Cardiac muscle cell (in vitro differentiated cells and primary cell): ENCODE measurements at regions not wholly inside any gene's neighbourhood (a gene's known extent, or its start where the extent isn't known, plus 50 kb on each side); places are given as distances from the start of the nearest gene placed in this dataset.

Experiments
- DNase-seq, 2 donors: peaks; one replicate each; pipeline versions ENCODE4 v3.0.0 to v3.0.0-alpha.2; 2010 to 2017; ENCODE audit warnings: low read depth in 1 of 2, low spot score in 1 of 2
- H3K27ac ChIP-seq: fragments of 200-600 bp; sonication (generic); 2 replicates; pipeline ENCODE4 v1.5.1; 2016
- H3K27me3 ChIP-seq: fragments of 200-600 bp; sonication (generic); 2 replicates; pipeline ENCODE4 v1.6.0; 2016; ENCODE audit warnings: control low read depth
- H3K36me3 ChIP-seq: fragments of 200-600 bp; sonication (generic); 2 replicates; pipeline ENCODE4 v1.5.1; 2016; ENCODE audit warnings: control low read depth
- H3K4me1 ChIP-seq: fragments of 200-600 bp; sonication (generic); 2 replicates; pipeline ENCODE4 v1.8.1; 2017; ENCODE audit warnings: low read depth, mild to moderate bottlenecking, mixed run types
- H3K4me3 ChIP-seq: fragments of 200-600 bp; sonication (generic); 2 replicates; pipeline ENCODE4 v1.5.1; 2016; ENCODE audit warnings: mild to moderate bottlenecking
- H3K9me3 ChIP-seq: fragments of 200-600 bp; sonication (generic); 2 replicates; pipeline ENCODE4 v1.5.1; 2017; ENCODE audit warnings: low read depth, mild to moderate bottlenecking, control low read depth
- CTCF ChIP-seq: IDR thresholded peaks from 2 replicates; pipeline ENCODE4 v1.5.1; 2012; ENCODE audit warnings: low read depth, mild to moderate bottlenecking, low read length

GRCh38 chr11:87405843-87406242, 368.1 kb downstream of the TMEM135 start:
- no peak for TF ChIP-seq CTCF
- H3K4me1 ChIP-seq: peaks cover 4% of the 10 kb centered on the region
- H3K36me3 ChIP-seq: no peaks in the 10 kb centered on the region
- DNase-seq: no peak
- no peak overlapping the region for H3K27ac ChIP-seq
- H3K9me3 ChIP-seq: no peaks in the 10 kb centered on the region
- H3K4me3 ChIP-seq: no peak overlapping the region
- no peaks in the 10 kb centered on the region for H3K27me3 ChIP-seq

DNA sequence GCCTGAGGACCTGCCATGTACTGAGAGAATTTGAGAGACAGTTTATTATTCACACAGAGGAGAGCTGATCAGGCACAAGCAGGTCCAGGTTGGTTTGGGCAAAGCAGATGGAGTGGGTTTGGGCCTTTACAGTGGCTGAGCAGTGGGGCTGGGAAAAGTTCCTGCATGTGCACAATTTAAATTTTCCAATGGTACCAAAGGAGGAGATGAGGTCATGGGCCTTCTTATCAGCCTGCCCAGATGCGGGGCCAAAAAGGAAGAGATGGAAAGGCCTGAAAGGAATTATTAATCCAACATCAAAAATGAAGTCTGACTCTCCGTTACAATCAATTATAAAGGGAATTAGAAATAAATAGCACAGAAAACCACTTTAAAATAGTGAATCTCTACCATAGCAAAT, 367.6 kb downstream of the TMEM135 start:
- Histone ChIP-seq H3K36me3 (no peaks in the 10 kb centered on the region), H3K27ac (no peak overlapping the region), H3K27me3 (no peaks in the 10 kb centered on the region), H3K9me3 (no peaks in the 10 kb centered on the region), H3K4me1 (peaks cover 4% of the 10 kb centered on the region), H3K4me3 (no peak overlapping the region)
- TF ChIP-seq CTCF: no peak
- DNase-seq: no peak

DNA sequence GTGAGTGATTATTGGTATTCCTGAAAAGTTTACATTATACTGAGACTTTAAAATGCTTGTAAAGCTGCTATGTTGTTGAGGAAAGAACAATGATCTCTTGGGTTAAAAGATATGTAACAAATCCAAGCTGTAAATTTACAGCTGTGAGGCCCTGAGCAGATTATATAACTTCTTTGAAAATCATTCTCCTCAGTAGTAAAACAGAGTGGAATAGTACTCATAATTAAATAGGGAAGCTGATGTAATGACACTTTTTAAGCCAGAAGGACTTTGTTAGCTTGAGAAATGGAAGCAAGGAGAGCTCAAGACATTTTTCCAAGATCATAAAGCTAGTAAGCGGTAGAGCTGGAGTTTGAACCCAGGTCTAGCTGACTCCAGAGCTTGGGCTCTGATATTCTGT, 363.9 kb downstream of the TMEM135 start:
- Histone ChIP-seq H3K9me3 (no peaks in the 10 kb centered on the region), H3K36me3 (no peaks in the 10 kb centered on the region), H3K4me1 (peaks cover 4% of the 10 kb centered on the region), H3K27me3 (no peaks in the 10 kb centered on the region), H3K4me3 (no peak overlapping the region), H3K27ac (no peak overlapping the region)
- DNase-seq: no peak
- TF ChIP-seq CTCF: no peak

DNA sequence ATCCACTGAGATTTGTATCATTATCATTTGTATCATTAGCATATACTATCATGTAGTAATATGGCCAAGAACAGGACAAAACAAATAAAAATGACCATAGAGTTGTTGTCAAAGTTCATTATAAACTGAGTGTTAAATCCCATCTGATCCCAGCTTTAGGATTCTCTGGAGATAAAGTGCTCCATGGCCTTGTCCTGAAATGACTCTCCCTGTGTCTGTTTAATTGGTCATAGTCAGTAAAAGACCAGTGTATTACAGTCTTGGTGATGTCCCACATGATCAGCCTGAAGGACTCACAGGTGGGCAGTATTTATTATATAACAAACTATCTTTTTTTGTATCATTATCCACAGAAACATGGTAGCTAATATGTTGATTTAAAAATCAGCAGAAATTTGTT, 361.6 kb downstream of the TMEM135 start:
- peaks cover 4% of the 10 kb centered on the region for H3K4me1 ChIP-seq
- no peak overlapping the region for H3K4me3 ChIP-seq
- no peak overlapping the region for H3K27ac ChIP-seq
- no peaks in the 10 kb centered on the region for H3K9me3 ChIP-seq
- DNase-seq: no peak
- H3K27me3 ChIP-seq: no peaks in the 10 kb centered on the region
- H3K36me3 ChIP-seq: no peaks in the 10 kb centered on the region
- TF ChIP-seq CTCF: no peak

GRCh38 chr11:87398931-87399330, 361.2 kb downstream of the TMEM135 start:
- DNase-seq: peak in 1 of 2 donors; percentile 4
- Histone ChIP-seq H3K36me3 (no peaks in the 10 kb centered on the region), H3K4me3 (no peak overlapping the region), H3K9me3 (no peaks in the 10 kb centered on the region), H3K4me1 (peaks cover 4% of the 10 kb centered on the region), H3K27me3 (no peaks in the 10 kb centered on the region), H3K27ac (no peak overlapping the region)
- TF ChIP-seq CTCF: no peak
